A549 (cell line): ENCODE measurements at regions not wholly inside any gene's neighbourhood (a gene's known extent, or its start where the extent isn't known, plus 50 kb on each side); places are given as distances from the start of the nearest gene placed in this dataset.

Experiments
- ATAC-seq, 2 experiments: fragments of 200-7000 bp in 1 of 2; fragments of >200 bp in 1 of 2; cut with Nextera tagmentation in 1 of 2; cut with Tn5 transposase in 1 of 2; 3 replicates each; pipeline versions ENCODE4 v1.8.0 to v1.9.1; 2018 to 2020; ENCODE audit warnings: mild to moderate bottlenecking in 1 of 2, moderate library complexity in 1 of 2
- CTCF ChIA-PET: fragments of 300-600 bp; sonication (Branson Sonifier 250); formaldehyde crosslinking; extraction: SDS; loops from one replicate; lab custom pipeline; 2021; ENCODE audit warnings: antibody characterized with exemption, inconsistent platforms; lab: Yijun Ruan, JAX
- POLR2A ChIA-PET: fragments of 350-600 bp; formaldehyde crosslinking; extraction: SDS; loops from one replicate; lab custom pipeline; 2021; ENCODE audit warnings: antibody characterized with exemption, inconsistent platforms; lab: Yijun Ruan, JAX
- DNase-seq, 2 experiments: peaks; one replicate each; pipeline versions ENCODE4 v3.0.0 to v3.0.0-alpha.2; 2011 to 2016; ENCODE audit warnings: low read depth in 1 of 2, low spot score in 1 of 2
- FAIRE-seq: peaks from 2 replicates; lab custom pipeline; 2011; peaks lifted over from hg19 to GRCh38; lab: Jason Lieb, UNC
- H3K27ac ChIP-seq, 2 experiments: fragments of >200 bp; sonication (Bioruptor Twin); formaldehyde crosslinking; 3 replicates each; pipeline ENCODE4 v1.5.1; 2016 to 2017
- H3K4me1 ChIP-seq: fragments of >200 bp; sonication (Bioruptor Twin); formaldehyde crosslinking; 3 replicates; pipeline ENCODE4 v1.6.1; 2016
- H3K4me2 ChIP-seq: fragments of >200 bp; sonication (Bioruptor Twin); formaldehyde crosslinking; 3 replicates; pipeline ENCODE4 v1.6.1; 2016
- H3K4me3 ChIP-seq: fragments of >200 bp; sonication (Bioruptor Twin); formaldehyde crosslinking; 3 replicates; pipeline ENCODE4 v1.5.1; 2016
- H3K9me3 ChIP-seq: fragments of >200 bp; sonication (Bioruptor Twin); formaldehyde crosslinking; 3 replicates; pipeline ENCODE4 v1.6.1; 2016
- BCL3 ChIP-seq: fragments of >200 bp; sonication (Bioruptor Twin); formaldehyde crosslinking; IDR thresholded peaks from 3 replicates; pipeline ENCODE4 v1.6.1; 2016
- BHLHE40 ChIP-seq: IDR thresholded peaks from 2 replicates; pipeline ENCODE4 v1.6.1; 2012; ENCODE audit warnings: low read depth, low read length, inconsistent platforms
- CBX8 ChIP-seq: fragments of 200-600 bp; sonication (generic); IDR thresholded peaks from 2 replicates; pipeline ENCODE4 v1.6.1; 2016
- CHD4 ChIP-seq: fragments of 200-600 bp; sonication (generic); IDR thresholded peaks from 2 replicates; pipeline ENCODE4 v1.6.1; 2016; ENCODE audit warnings: antibody characterized with exemption, mild to moderate bottlenecking, borderline replicate concordance
- CTCF ChIP-seq: fragments of >200 bp; sonication (Bioruptor Twin); formaldehyde crosslinking; IDR thresholded peaks from 3 replicates; pipeline ENCODE4 v1.5.1; 2016
- ELK1 ChIP-seq: fragments of 150-350 bp; IDR thresholded peaks from 2 replicates; pipeline ENCODE4 v1.6.1; 2014; ENCODE audit warnings: low read depth, mild to moderate bottlenecking, low read length
- FOSB ChIP-seq: fragments of 250-450 bp; sonication (Bioruptor Pico); IDR thresholded peaks from 2 replicates; pipeline ENCODE4 v1.5.0; 2020; ENCODE audit warnings: mild to moderate bottlenecking, moderate library complexity
- FOXS1 ChIP-seq: fragments of 250-450 bp; sonication (Bioruptor Pico); IDR thresholded peaks from 2 replicates; pipeline ENCODE4 v1.5.0; 2020; ENCODE audit warnings: mild to moderate bottlenecking, moderate library complexity
- HDAC2 ChIP-seq: fragments of 200-600 bp; sonication (generic); IDR thresholded peaks from 2 replicates; pipeline ENCODE4 v1.6.1; 2016
- HES2 ChIP-seq: fragments of >200 bp; sonication (Bioruptor Twin); formaldehyde crosslinking; IDR thresholded peaks from 2 replicates; pipeline ENCODE4 v1.6.1; 2016
- HEYL ChIP-seq: fragments of 250-450 bp; sonication (Bioruptor Pico); IDR thresholded peaks from 2 replicates; pipeline ENCODE4 v1.8.0; 2021; ENCODE audit warnings: mild to moderate bottlenecking, moderate library complexity
- HOXA7 ChIP-seq: fragments of 250-450 bp; sonication (Bioruptor Pico); IDR thresholded peaks from 2 replicates; pipeline ENCODE4 v1.5.0; 2020; ENCODE audit warnings: mild to moderate bottlenecking, moderate library complexity
- HOXB5 ChIP-seq: fragments of 250-450 bp; sonication (Bioruptor Pico); IDR thresholded peaks from 2 replicates; pipeline ENCODE4 v1.5.0; 2020; ENCODE audit warnings: mild to moderate bottlenecking, moderate library complexity
- JUNB ChIP-seq: fragments of >200 bp; sonication (Bioruptor Twin); formaldehyde crosslinking; IDR thresholded peaks from 2 replicates; pipeline ENCODE4 v1.6.1; 2016
- KDM1A ChIP-seq: fragments of 200-600 bp; sonication (generic); IDR thresholded peaks from 2 replicates; pipeline ENCODE4 v1.6.1; 2016; ENCODE audit warnings: low read depth, mild to moderate bottlenecking
- KDM5A ChIP-seq: fragments of 200-600 bp; sonication (generic); IDR thresholded peaks from 2 replicates; pipeline ENCODE4 v1.6.1; 2016; ENCODE audit warnings: antibody characterized with exemption, mild to moderate bottlenecking
- NFE2L2 ChIP-seq: fragments of 150-350 bp; conservative IDR thresholded peaks from 2 replicates; pipeline ENCODE4 v1.6.1; 2014; ENCODE audit warnings: low read length
- NPAS2 ChIP-seq: fragments of 250-450 bp; sonication (Bioruptor Pico); IDR thresholded peaks from 2 replicates; pipeline ENCODE4 v1.8.0; 2022; ENCODE audit warnings: mild to moderate bottlenecking, moderate library complexity, borderline replicate concordance
- PHF8 ChIP-seq: fragments of 200-600 bp; sonication (generic); IDR thresholded peaks from 2 replicates; pipeline ENCODE4 v1.6.1; 2016; ENCODE audit warnings: low read depth, mild to moderate bottlenecking, antibody characterized with exemption, moderate library complexity, borderline replicate concordance
- POLR2A ChIP-seq: IDR thresholded peaks from 2 replicates; pipeline ENCODE4 v1.6.1; 2012; ENCODE audit warnings: mild to moderate bottlenecking, low read length
- RARB ChIP-seq: fragments of 250-450 bp; sonication (Bioruptor Pico); IDR thresholded peaks from 2 replicates; pipeline ENCODE4 v1.8.0; 2021; ENCODE audit warnings: mild to moderate bottlenecking, moderate library complexity
- RCOR1 ChIP-seq: fragments of 150-350 bp; IDR thresholded peaks from 2 replicates; pipeline ENCODE4 v1.6.1; 2014; ENCODE audit warnings: antibody characterized with exemption, low read length, low read depth
- RFX5 ChIP-seq: fragments of 450-650 bp; IDR thresholded peaks from 2 replicates; pipeline ENCODE4 v1.7.1; 2014; ENCODE audit warnings: antibody characterized with exemption, mild to moderate bottlenecking, moderate library complexity
- SMC3 ChIP-seq: fragments of >200 bp; sonication (Bioruptor Twin); formaldehyde crosslinking; IDR thresholded peaks from 3 replicates; pipeline ENCODE4 v1.6.1; 2018; ENCODE audit warnings: inconsistent platforms
- TP53 ChIP-seq: fragments of 250-450 bp; sonication (Bioruptor Pico); IDR thresholded peaks from 2 replicates; pipeline ENCODE4 v1.5.0; 2021; ENCODE audit warnings: mild to moderate bottlenecking, moderate library complexity
- ZFP36 ChIP-seq: fragments of 450-650 bp; IDR thresholded peaks from 2 replicates; pipeline ENCODE4 v1.6.1; 2014; ENCODE audit warnings: borderline replicate concordance; ENCODE audit not compliant: partially characterized antibody
- WGBS: methylation state at CpG from one replicate; pipeline ENCODE4 v1.1.6; 2017; ENCODE audit errors: missing lambda C conversion rate; 5-methylcytosine and 5-hydroxymethylcytosine counted together

- DNase-seq: no peak
- TF ChIP-seq CBX8 (no peak), FOSB (CRISPR knock-in tag) (no peak), HDAC2 (no peak), HEYL (CRISPR knock-in tag) (no peak), HES2 (no peak), RARB (CRISPR knock-in tag) (no peak), CHD4 (no peak)
- TF ChIP-seq, all 56 proteins: peak for 0
- Histone ChIP-seq H3K4me3 (no peak overlapping the region), H3K4me1 (no peaks in the 10 kb centered on the region), H3K4me2 (no peak overlapping the region), H3K27ac (no peak overlapping the region), H3K9me3 (peaks cover 3% of the 10 kb centered on the region; the same call in 1 of the 3 replicates)
- ChIA-PET POLR2A (no interaction called here), CTCF (no interaction called here)
- 15% methylated on average over 4 of the region's 4 CpGs for WGBS
- FAIRE-seq: no peak
- no peak for ATAC-seq
Observed at GRCh38 chr20:16953858-16954257, 205.7 kb downstream of the OTOR start.

GRCh38 chr20:16955462-16955861 lies 207.3 kb downstream of the OTOR start:
- CTCF ChIA-PET: no interaction called here
- Histone ChIP-seq H3K9me3 (peaks cover under 1% of the 10 kb centered on the region; the same call in 1 of the 3 replicates), H3K4me1 (no peaks in the 10 kb centered on the region), H3K4me3 (no peak overlapping the region), H3K27ac (no peak overlapping the region), H3K4me2 (no peak overlapping the region)
- no peak for FAIRE-seq
- no peak for ATAC-seq
- DNase-seq: no peak
- 4% methylated on average over 3 of the region's 3 CpGs for WGBS
- TF ChIP-seq ZFP36 (no peak), HOXB5 (no peak), RCOR1 (no peak), JUNB (no peak), FOXS1 (CRISPR knock-in tag) (no peak), RFX5 (no peak), CTCF (no peak), KDM1A (no peak), NFE2L2 (no peak), ELK1 (no peak), HOXA7 (CRISPR knock-in tag) (no peak), SMC3 (no peak), NPAS2 (no peak), TP53 (CRISPR knock-in tag) (no peak), HDAC2 (no peak), BCL3 (no peak), POLR2A (no peak), BHLHE40 (no peak), KDM5A (no peak), PHF8 (no peak)
- TF ChIP-seq, all 56 proteins: peak for 0
- POLR2A ChIA-PET: no interaction called here
